HUDEP-2 (cell line): ENCODE measurements at regions not wholly inside any gene's neighbourhood (a gene's known extent, or its start where the extent isn't known, plus 50 kb on each side); places are given as distances from the start of the nearest gene placed in this dataset.

Experiments used
- DNase-seq, 76 experiments: peaks; one replicate each; lab custom pipeline; 2025; ENCODE audit not compliant: unreplicated experiment in 76 of 76; lab: John Stamatoyannopoulos, UW

GRCh38 chr11:91872243-91872642 lies 352.4 kb upstream of the FAT3 start:
- no peak for DNase-seq

- no peak for DNase-seq
Measured at GRCh38 chr11:91871791-91872190, 352.8 kb upstream of the FAT3 start.

- no peak for DNase-seq
Measured at GRCh38 chr11:91871048-91871447, 353.6 kb upstream of the FAT3 start.

- no peak for DNase-seq
Measured at GRCh38 chr11:91869686-91870085, 354.9 kb upstream of the FAT3 start.

GRCh38 chr11:91866642-91867041 lies 358.0 kb upstream of the FAT3 start:
- DNase-seq = no peak

GRCh38 chr11:91860661-91861060 lies 364.0 kb upstream of the FAT3 start:
- DNase-seq = no peak

- DNase-seq = no peak
Measured at GRCh38 chr11:91859666-91860065, 365.0 kb upstream of the FAT3 start.

- DNase-seq = no peak
Measured at GRCh38 chr11:91857179-91857578, 367.4 kb upstream of the FAT3 start.

GRCh38 chr11:91854780-91855179 lies 369.8 kb upstream of the FAT3 start:
- DNase-seq = no peak

- no peak for DNase-seq
Measured at GRCh38 chr11:91854171-91854570, 370.4 kb upstream of the FAT3 start.

- no peak for DNase-seq
Measured at GRCh38 chr11:91851908-91852307, 372.7 kb upstream of the FAT3 start.

GRCh38 chr11:91850533-91851275 lies 373.9 kb upstream of the FAT3 start:
- no peak for DNase-seq

- no peak for DNase-seq
Measured at GRCh38 chr11:91850021-91850420, 374.6 kb upstream of the FAT3 start.

- no peak for DNase-seq
Measured at GRCh38 chr11:91846649-91847048, 378.0 kb upstream of the FAT3 start.

GRCh38 chr11:91846002-91846401 lies 378.6 kb upstream of the FAT3 start:
- DNase-seq = no peak

- no peak for DNase-seq
Measured at GRCh38 chr11:91840640-91841240, 383.9 kb upstream of the FAT3 start.

- no peak for DNase-seq
Measured at GRCh38 chr11:91837411-91838330, 386.9 kb upstream of the FAT3 start.

GRCh38 chr11:91835051-91835560 lies 389.5 kb upstream of the FAT3 start:
- DNase-seq = no peak

- no peak for DNase-seq
Measured at GRCh38 chr11:91828901-91829300, 395.7 kb upstream of the FAT3 start.

GRCh38 chr11:91825777-91826176 lies 398.8 kb upstream of the FAT3 start:
- DNase-seq = no peak

- no peak for DNase-seq
Measured at GRCh38 chr11:91823252-91823830, 401.3 kb upstream of the FAT3 start.
